T-helper 2 cell (primary cell): ENCODE measurements at regions not wholly inside any gene's neighbourhood (a gene's known extent, or its start where the extent isn't known, plus 50 kb on each side); places are given as distances from the start of the nearest gene placed in this dataset.
"Not testable (repeated sequence)": the region's sequence is repeated elsewhere in the genome, so short reads cannot be mapped to it uniquely, and the experiment has no call there.

Source experiments
- DNase-seq, 5 experiments: peaks; one replicate each; pipeline versions ENCODE4 v3.0.0 to v3.0.0-alpha.2; 2012 to 2022

- no peak for DNase-seq
Observed at GRCh38 chr3:105085506-105085905, 281.2 kb upstream of the ALCAM start.

- DNase-seq = no peak
Observed at GRCh38 chr3:105093371-105094252, 273.1 kb upstream of the ALCAM start.

GRCh38 chr3:105094588-105094987, 272.1 kb upstream of the ALCAM start:
- no peak for DNase-seq

- DNase-seq = no peak
Observed at GRCh38 chr3:105096071-105096470, 270.6 kb upstream of the ALCAM start.

GRCh38 chr3:105101603-105102002, 265.1 kb upstream of the ALCAM start:
- DNase-seq = no peak

- DNase-seq = no peak
Observed at GRCh38 chr3:105103139-105103538, 263.6 kb upstream of the ALCAM start.

GRCh38 chr3:105108823-105109222, 257.9 kb upstream of the ALCAM start:
- DNase-seq = no peak

GRCh38 chr3:105118905-105119304, 247.8 kb upstream of the ALCAM start:
- DNase-seq = no peak

- DNase-seq = no peak
Observed at GRCh38 chr3:105119801-105120340, 246.8 kb upstream of the ALCAM start.

- no peak for DNase-seq
Observed at GRCh38 chr3:105130911-105131310, 235.8 kb upstream of the ALCAM start.

- no peak for DNase-seq
Observed at GRCh38 chr3:105137911-105138310, 228.8 kb upstream of the ALCAM start.

GRCh38 chr3:105139881-105140560, 226.7 kb upstream of the ALCAM start:
- DNase-seq = no peak

- no peak for DNase-seq
Observed at GRCh38 chr3:105140899-105141367, 225.8 kb upstream of the ALCAM start.

GRCh38 chr3:105144837-105145236, 221.9 kb upstream of the ALCAM start:
- no peak for DNase-seq

GRCh38 chr3:105145511-105145910, 221.2 kb upstream of the ALCAM start:
- no peak for DNase-seq

GRCh38 chr3:105149197-105149596, 217.5 kb upstream of the ALCAM start:
- not testable (repeated sequence) for DNase-seq

- DNase-seq = no peak
Observed at GRCh38 chr3:105152987-105153386, 213.7 kb upstream of the ALCAM start.

GRCh38 chr3:105154692-105155091, 212.0 kb upstream of the ALCAM start:
- no peak for DNase-seq

GRCh38 chr3:105157067-105157765, 209.5 kb upstream of the ALCAM start:
- DNase-seq = no peak

- no peak for DNase-seq
Observed at GRCh38 chr3:105157766-105158085, 209.0 kb upstream of the ALCAM start.

- DNase-seq = no peak
Observed at GRCh38 chr3:105158286-105158685, 208.4 kb upstream of the ALCAM start.

- DNase-seq = no peak
Observed at GRCh38 chr3:105162448-105162847, 204.3 kb upstream of the ALCAM start.

GRCh38 chr3:105166893-105167292, 199.8 kb upstream of the ALCAM start:
- no peak for DNase-seq
